Neural crest cell (in vitro differentiated cells): ENCODE measurements at regions not wholly inside any gene's neighbourhood (a gene's known extent, or its start where the extent isn't known, plus 50 kb on each side); places are given as distances from the start of the nearest gene placed in this dataset.

ENCODE experiments used
- DNase-seq: peaks from one replicate; pipeline ENCODE4 v3.0.0; 2021; ENCODE audit warnings: low read depth, mixed read lengths, low spot score
- H3K27ac Mint-ChIP-seq: one replicate; pipeline ENCODE4 v1.8.0; 2021; ENCODE audit warnings: mild to moderate bottlenecking, mixed read lengths; ENCODE audit not compliant: unreplicated experiment
- H3K27me3 Mint-ChIP-seq: 2 replicates; pipeline ENCODE4 v1.8.0; 2021; ENCODE audit warnings: low read depth, mild to moderate bottlenecking, mixed read lengths
- H3K36me3 Mint-ChIP-seq: 2 replicates; pipeline ENCODE4 v1.8.0; 2021; ENCODE audit warnings: low read depth, mild to moderate bottlenecking, mixed read lengths
- H3K4me1 Mint-ChIP-seq: 2 replicates; pipeline ENCODE4 v1.8.0; 2021; ENCODE audit warnings: mixed read lengths
- H3K4me3 Mint-ChIP-seq: one replicate; pipeline ENCODE4 v1.8.0; 2021; ENCODE audit warnings: mild to moderate bottlenecking, mixed read lengths
- H3K9me3 Mint-ChIP-seq: 2 replicates; pipeline ENCODE4 v1.8.0; 2021; ENCODE audit warnings: mixed read lengths
- TF ChIP-seq, protein P1 (sequence below): fragments of 200-600 bp; sonication (generic); conservative IDR thresholded peaks from 2 replicates; pipeline ENCODE4 v1.5.0; 2021; ENCODE audit warnings: antibody characterized with exemption, mild to moderate bottlenecking

- Mint-ChIP-seq H3K4me3 (no peak overlapping the region), H3K27me3 (no peaks in the 10 kb centered on the region), H3K36me3 (no peaks in the 10 kb centered on the region), H3K4me1 (peaks cover 5% of the 10 kb centered on the region), H3K9me3 (no peaks in the 10 kb centered on the region), H3K27ac (no peak overlapping the region)
- TF ChIP-seq, protein P1, sequence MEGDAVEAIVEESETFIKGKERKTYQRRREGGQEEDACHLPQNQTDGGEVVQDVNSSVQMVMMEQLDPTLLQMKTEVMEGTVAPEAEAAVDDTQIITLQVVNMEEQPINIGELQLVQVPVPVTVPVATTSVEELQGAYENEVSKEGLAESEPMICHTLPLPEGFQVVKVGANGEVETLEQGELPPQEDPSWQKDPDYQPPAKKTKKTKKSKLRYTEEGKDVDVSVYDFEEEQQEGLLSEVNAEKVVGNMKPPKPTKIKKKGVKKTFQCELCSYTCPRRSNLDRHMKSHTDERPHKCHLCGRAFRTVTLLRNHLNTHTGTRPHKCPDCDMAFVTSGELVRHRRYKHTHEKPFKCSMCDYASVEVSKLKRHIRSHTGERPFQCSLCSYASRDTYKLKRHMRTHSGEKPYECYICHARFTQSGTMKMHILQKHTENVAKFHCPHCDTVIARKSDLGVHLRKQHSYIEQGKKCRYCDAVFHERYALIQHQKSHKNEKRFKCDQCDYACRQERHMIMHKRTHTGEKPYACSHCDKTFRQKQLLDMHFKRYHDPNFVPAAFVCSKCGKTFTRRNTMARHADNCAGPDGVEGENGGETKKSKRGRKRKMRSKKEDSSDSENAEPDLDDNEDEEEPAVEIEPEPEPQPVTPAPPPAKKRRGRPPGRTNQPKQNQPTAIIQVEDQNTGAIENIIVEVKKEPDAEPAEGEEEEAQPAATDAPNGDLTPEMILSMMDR: no peak
- DNase-seq: no peak
Measured at GRCh38 chr14:101250948-101251811, 310.1 kb upstream of the DIO3 start.

DNA sequence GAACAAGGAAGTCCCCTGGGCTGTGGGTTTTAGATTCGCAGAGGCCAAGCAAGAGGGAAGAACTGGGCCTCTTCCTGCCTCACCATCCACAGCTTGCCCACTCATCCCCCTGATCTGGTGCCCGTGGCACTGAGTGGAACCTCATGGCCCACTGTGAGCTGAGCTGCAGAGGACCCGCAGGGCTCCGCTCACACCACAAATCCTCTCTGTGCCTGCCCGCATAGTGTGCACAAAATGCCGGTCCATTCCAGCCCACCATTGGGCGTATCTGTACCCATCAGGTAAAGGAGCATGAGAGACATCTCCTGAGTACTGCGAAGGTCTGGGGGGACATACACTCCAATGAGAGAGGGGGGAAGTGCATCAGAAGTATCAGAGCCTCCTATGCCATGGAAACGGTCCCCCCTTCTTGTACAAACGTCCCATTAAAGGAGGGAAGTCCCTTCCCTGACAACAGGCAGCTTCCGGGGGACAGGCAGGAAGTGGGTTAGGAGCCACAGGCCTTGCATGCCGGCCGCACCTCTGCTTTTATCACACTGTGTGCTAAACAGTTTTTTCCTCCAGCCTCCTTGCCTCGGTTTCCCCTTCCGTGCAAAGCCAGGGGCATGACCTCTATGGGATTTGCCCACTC lies 309.4 kb upstream of the DIO3 start:
- Mint-ChIP-seq H3K36me3 (no peaks in the 10 kb centered on the region), H3K9me3 (no peaks in the 10 kb centered on the region)

GRCh38 chr14:101252443-101253214 lies 308.7 kb upstream of the DIO3 start:
- no peak for DNase-seq
- Mint-ChIP-seq H3K36me3 (no peaks in the 10 kb centered on the region), H3K27ac (peak overlapping the region; percentile 35), H3K27me3 (no peaks in the 10 kb centered on the region), H3K4me1 (peaks cover 11% of the 10 kb centered on the region), H3K4me3 (no peak overlapping the region), H3K9me3 (no peaks in the 10 kb centered on the region)
- TF ChIP-seq, protein P1: no peak

More for the DNA sequence above, 309.4 kb upstream of the DIO3 start:
- DNase-seq: no peak
- Mint-ChIP-seq H3K27ac (no peak overlapping the region), H3K27me3 (no peaks in the 10 kb centered on the region), H3K4me1 (peaks cover 11% of the 10 kb centered on the region), H3K4me3 (no peak overlapping the region)
- TF ChIP-seq, protein P1: no peak

- Mint-ChIP-seq H3K36me3 (no peaks in the 10 kb centered on the region), H3K4me1 (peaks cover 11% of the 10 kb centered on the region), H3K27me3 (no peaks in the 10 kb centered on the region)
Measured at GRCh38 chr14:101253948-101254347, 307.3 kb upstream of the DIO3 start.

More at GRCh38 chr14:101253948-101254347, 307.3 kb upstream of the DIO3 start:
- TF ChIP-seq, protein P1: no peak
- DNase-seq: no peak
- no peak overlapping the region for H3K4me3 Mint-ChIP-seq
- H3K9me3 Mint-ChIP-seq: no peaks in the 10 kb centered on the region
- H3K27ac Mint-ChIP-seq: no peak overlapping the region
